CD14-positive monocyte (primary cell): ENCODE measurements at regions not wholly inside any gene's neighbourhood (a gene's known extent, or its start where the extent isn't known, plus 50 kb on each side); places are given as distances from the start of the nearest gene placed in this dataset.

Experiments
- DNase-seq, 3 donors: peaks; one replicate each; pipeline ENCODE4 v3.0.0-alpha.2; 2011 to 2022
- H2AFZ ChIP-seq: 2 replicates; pipeline ENCODE4 v1.6.0; 2012; ENCODE audit warnings: mild to moderate bottlenecking, low read depth, low read length, inconsistent platforms; ENCODE audit not compliant: insufficient read depth, poor library complexity, severe bottlenecking
- H3K27ac ChIP-seq, 2 donors: 1 replicate in 1 of 2; 2 replicates in 1 of 2; pipeline ENCODE4 v1.5.1; 2012 to 2013; ENCODE audit warnings: low read length in 2 of 2, control low read depth in 1 of 2, inconsistent platforms in 1 of 2, low read depth in 1 of 2, mild to moderate bottlenecking in 1 of 2
- H3K27me3 ChIP-seq, 2 donors: one replicate each; pipeline versions ENCODE4 v1.6.0 to v1.6.1; 2011 to 2013; ENCODE audit warnings: low read length in 2 of 2; ENCODE audit not compliant: control insufficient read depth in 2 of 2, insufficient read depth in 2 of 2
- H3K36me3 ChIP-seq, 2 donors: replicated peaks in 1 of 2; 1 replicate in 1 of 2; 2 replicates in 1 of 2; pipeline versions ENCODE4 v1.5.1 to v1.6.1; 2012 to 2013; ENCODE audit warnings: low read length in 2 of 2, control low read depth in 1 of 2, inconsistent platforms in 1 of 2, mild to moderate bottlenecking in 1 of 2; ENCODE audit not compliant: insufficient read depth in 2 of 2, control insufficient read depth in 1 of 2
- H3K4me1 ChIP-seq, 2 donors: 1 replicate in 1 of 2; 2 replicates in 1 of 2; pipeline versions ENCODE4 v1.5.1 to v1.6.1; 2012 to 2013; ENCODE audit warnings: low read length in 2 of 2, control low read depth in 1 of 2, inconsistent platforms in 1 of 2, mild to moderate bottlenecking in 1 of 2, moderate library complexity in 1 of 2; ENCODE audit not compliant: insufficient read depth in 2 of 2, control insufficient read depth in 1 of 2
- H3K4me2 ChIP-seq: replicated peaks from 2 replicates; pipeline ENCODE3; 2012; ENCODE audit warnings: low read length, moderate library complexity, mild to moderate bottlenecking; ENCODE audit not compliant: poor library complexity, severe bottlenecking; ENCODE audit errors: extremely low read depth
- H3K4me3 ChIP-seq, 3 experiments: fragments of 200-600 bp in 1 of 3; sonication (generic) in 1 of 3; replicated peaks in 1 of 3; 1 replicate in 2 of 3; 2 replicates in 1 of 3; pipeline ENCODE4 v1.5.1; 2011 to 2013; ENCODE audit warnings: low read length in 3 of 3, mild to moderate bottlenecking in 3 of 3, control low read depth in 2 of 3, low read depth in 2 of 3, inconsistent platforms in 1 of 3, moderate library complexity in 1 of 3
- H3K79me2 ChIP-seq: 2 replicates; pipeline ENCODE4 v1.6.0; 2012; ENCODE audit warnings: mild to moderate bottlenecking, control low read depth, inconsistent platforms, low read length, moderate library complexity; ENCODE audit not compliant: insufficient read depth
- H3K9ac ChIP-seq: 2 replicates; pipeline ENCODE4 v1.6.0; 2017; ENCODE audit warnings: low read length, mild to moderate bottlenecking; ENCODE audit not compliant: insufficient read depth, poor library complexity, severe bottlenecking
- H3K9me3 ChIP-seq, 2 donors: replicated peaks in 1 of 2; 1 replicate in 1 of 2; 2 replicates in 1 of 2; pipeline versions ENCODE4 v1.5.1 to v1.6.1; 2012 to 2013; ENCODE audit warnings: low read length in 2 of 2, control low read depth in 1 of 2; ENCODE audit not compliant: control insufficient read depth in 1 of 2, insufficient read depth in 1 of 2
- H4K20me1 ChIP-seq: 2 replicates; pipeline ENCODE4 v1.6.0; 2012; ENCODE audit warnings: mild to moderate bottlenecking, low read length, control low read depth, moderate library complexity; ENCODE audit not compliant: insufficient read depth
- H3K27ac Mint-ChIP-seq, 7 donors: one replicate each; pipeline ENCODE4 v1.8.0; 2020; ENCODE audit warnings: mild to moderate bottlenecking in 7 of 7, mixed read lengths in 7 of 7, moderate library complexity in 6 of 7, inconsistent platforms in 2 of 7
- H3K27me3 Mint-ChIP-seq, 3 donors: one replicate each; pipeline ENCODE4 v1.8.0; 2021 to 2022; ENCODE audit warnings: low read depth in 3 of 3, mild to moderate bottlenecking in 3 of 3, mixed read lengths in 3 of 3, moderate library complexity in 3 of 3, inconsistent platforms in 1 of 3
- H3K36me3 Mint-ChIP-seq, 2 donors: one replicate each; pipeline ENCODE4 v1.8.0; 2020; ENCODE audit warnings: mixed read lengths in 2 of 2, inconsistent platforms in 1 of 2, mild to moderate bottlenecking in 1 of 2
- H3K4me1 Mint-ChIP-seq: one replicate; pipeline ENCODE4 v1.8.0; 2020; ENCODE audit warnings: mild to moderate bottlenecking, mixed read lengths
- H3K4me3 Mint-ChIP-seq, 2 donors: one replicate each; pipeline ENCODE4 v1.8.0; 2020; ENCODE audit warnings: mild to moderate bottlenecking in 2 of 2, mixed read lengths in 2 of 2, moderate library complexity in 1 of 2
- H3K9me3 Mint-ChIP-seq, 7 donors: one replicate each; pipeline ENCODE4 v1.8.0; 2020 to 2022; ENCODE audit warnings: mixed read lengths in 7 of 7, mild to moderate bottlenecking in 6 of 7, moderate library complexity in 6 of 7, inconsistent platforms in 2 of 7
- WGBS: methylation state at CpG from one replicate; pipeline ENCODE4 v1.1.5; 2013; ENCODE audit warnings: missing lambda C conversion rate; ENCODE audit not compliant: insufficient coverage; 5-methylcytosine and 5-hydroxymethylcytosine counted together
- intact Hi-C, 2 donors: fragments of 100-400 bp; cut with micrococcal nuclease; formaldehyde crosslinking; loops; one replicate each; pipeline versions ENCODE4 v1.15.0 to v1.15.1; 2023
- TF ChIP-seq, protein P1 (sequence below): fragments of 200-600 bp; IDR thresholded peaks from one replicate; pipeline ENCODE4 v1.8.0; 2022; ENCODE audit warnings: antibody characterized with exemption, mild to moderate bottlenecking

- no peaks in the 10 kb centered on the region for H3K36me3 ChIP-seq
- no peak overlapping the region for H3K4me3 Mint-ChIP-seq
- no peak for DNase-seq
- peaks cover 2 to 15% (median 7%) of the 10 kb centered on the region in 3 donors for H3K27me3 Mint-ChIP-seq
- no peak overlapping the region for H3K9ac ChIP-seq
- peaks cover 0 to 1% (median 0%) of the 10 kb centered on the region in 7 donors for H3K9me3 Mint-ChIP-seq
- TF ChIP-seq, protein P1, sequence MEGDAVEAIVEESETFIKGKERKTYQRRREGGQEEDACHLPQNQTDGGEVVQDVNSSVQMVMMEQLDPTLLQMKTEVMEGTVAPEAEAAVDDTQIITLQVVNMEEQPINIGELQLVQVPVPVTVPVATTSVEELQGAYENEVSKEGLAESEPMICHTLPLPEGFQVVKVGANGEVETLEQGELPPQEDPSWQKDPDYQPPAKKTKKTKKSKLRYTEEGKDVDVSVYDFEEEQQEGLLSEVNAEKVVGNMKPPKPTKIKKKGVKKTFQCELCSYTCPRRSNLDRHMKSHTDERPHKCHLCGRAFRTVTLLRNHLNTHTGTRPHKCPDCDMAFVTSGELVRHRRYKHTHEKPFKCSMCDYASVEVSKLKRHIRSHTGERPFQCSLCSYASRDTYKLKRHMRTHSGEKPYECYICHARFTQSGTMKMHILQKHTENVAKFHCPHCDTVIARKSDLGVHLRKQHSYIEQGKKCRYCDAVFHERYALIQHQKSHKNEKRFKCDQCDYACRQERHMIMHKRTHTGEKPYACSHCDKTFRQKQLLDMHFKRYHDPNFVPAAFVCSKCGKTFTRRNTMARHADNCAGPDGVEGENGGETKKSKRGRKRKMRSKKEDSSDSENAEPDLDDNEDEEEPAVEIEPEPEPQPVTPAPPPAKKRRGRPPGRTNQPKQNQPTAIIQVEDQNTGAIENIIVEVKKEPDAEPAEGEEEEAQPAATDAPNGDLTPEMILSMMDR = no peak
- H3K4me1 Mint-ChIP-seq = no peaks in the 10 kb centered on the region
- no peaks in the 10 kb centered on the region for H3K27me3 ChIP-seq
- no peaks in the 10 kb centered on the region for H3K36me3 Mint-ChIP-seq
- H3K4me3 ChIP-seq = no peak overlapping the region
- no CpG with 5 or more reads among the region's 4 CpGs for WGBS
- H3K27ac ChIP-seq = no peak overlapping the region
- intact Hi-C loops = no loop called here
- H2AFZ ChIP-seq = no peak overlapping the region
- H3K27ac Mint-ChIP-seq = no peak overlapping the region
- no peaks in the 10 kb centered on the region for H3K79me2 ChIP-seq
- H3K4me1 ChIP-seq = no peaks in the 10 kb centered on the region
- H3K9me3 ChIP-seq = no peaks in the 10 kb centered on the region
- H3K4me2 ChIP-seq = no peak overlapping the region
- no peaks in the 10 kb centered on the region for H4K20me1 ChIP-seq
Observed at GRCh38 chr21:37994211-37994610, 78.0 kb upstream of the KCNJ6 start.

GRCh38 chr21:38012672-38013071, 96.4 kb upstream of the KCNJ6 start:
- Mint-ChIP-seq H3K27ac (no peak overlapping the region), H3K4me1 (no peaks in the 10 kb centered on the region), H3K9me3 (peaks cover 0 to 3% (median 0%) of the 10 kb centered on the region in 7 donors), H3K36me3 (no peaks in the 10 kb centered on the region), H3K27me3 (peaks cover 5 to 8% (median 5%) of the 10 kb centered on the region in 3 donors), H3K4me3 (no peak overlapping the region)
- Histone ChIP-seq H3K27ac (no peak overlapping the region), H4K20me1 (no peaks in the 10 kb centered on the region), H3K79me2 (no peaks in the 10 kb centered on the region), H3K36me3 (no peaks in the 10 kb centered on the region), H3K9ac (no peak overlapping the region), H3K4me2 (no peak overlapping the region), H3K4me3 (no peak overlapping the region), H3K9me3 (no peaks in the 10 kb centered on the region), H3K27me3 (peaks cover 0 to 2% of the 10 kb centered on the region in 2 donors), H3K4me1 (no peaks in the 10 kb centered on the region), H2AFZ (no peak overlapping the region)
- TF ChIP-seq, protein P1 = no peak
- intact Hi-C loops = no loop called here
- WGBS = 78% methylated on average over 1 of the region's 4 CpGs
- no peak for DNase-seq
